ENCODE measurements at regions not wholly inside any gene's neighbourhood (a gene's known extent, or its start where the extent isn't known, plus 50 kb on each side); places are given as distances from the start of the nearest gene placed in this dataset.

GRCh38 chr3:59131016-59131766 is 81.4 kb upstream of the CFAP20DC start:
- TF ChIP-seq CTCF (IDR thresholded peaks at IDR 0.05), result no peak
- TF ChIP-seq POLR2A (IDR thresholded peaks at IDR 0.05), result no peak
- TF ChIP-seq EP300 (IDR thresholded peaks at IDR 0.05), result no peak
- TF ChIP-seq POLR2AphosphoS5 (IDR thresholded peaks at IDR 0.05), result no peak
